ENCODE measurements at regions not wholly inside any gene's neighbourhood (a gene's known extent, or its start where the extent isn't known, plus 50 kb on each side); places are given as distances from the start of the nearest gene placed in this dataset.
A peak's percentile ranks its signal among the peaks of the same experiment; 100 is the strongest.

DNA sequence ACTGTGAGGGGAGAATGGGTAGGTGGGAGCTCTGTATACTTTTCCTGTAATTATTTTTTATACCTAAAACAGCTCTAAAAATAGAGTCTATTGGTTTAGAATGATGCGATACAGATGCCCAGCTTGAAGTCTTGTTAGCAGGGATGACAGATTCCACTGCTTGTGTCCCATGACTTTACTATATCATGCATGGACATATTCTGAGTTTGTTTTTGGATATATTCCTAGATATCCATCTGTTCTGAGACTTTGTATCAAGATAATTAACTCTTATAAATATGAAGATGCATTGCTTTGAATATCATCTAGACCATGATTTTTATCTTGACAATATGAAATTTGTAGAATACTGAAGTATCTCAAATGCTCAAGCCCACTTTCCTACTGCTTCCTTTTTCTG is 1058.1 kb downstream of the RAPGEF2 start:
- no peak overlapping the region for H3K4me3 ChIP-seq (ENCODE audit: low read length)
- no peak for DNase-seq (ENCODE audit: low read depth)
- TF ChIP-seq, protein P1, sequence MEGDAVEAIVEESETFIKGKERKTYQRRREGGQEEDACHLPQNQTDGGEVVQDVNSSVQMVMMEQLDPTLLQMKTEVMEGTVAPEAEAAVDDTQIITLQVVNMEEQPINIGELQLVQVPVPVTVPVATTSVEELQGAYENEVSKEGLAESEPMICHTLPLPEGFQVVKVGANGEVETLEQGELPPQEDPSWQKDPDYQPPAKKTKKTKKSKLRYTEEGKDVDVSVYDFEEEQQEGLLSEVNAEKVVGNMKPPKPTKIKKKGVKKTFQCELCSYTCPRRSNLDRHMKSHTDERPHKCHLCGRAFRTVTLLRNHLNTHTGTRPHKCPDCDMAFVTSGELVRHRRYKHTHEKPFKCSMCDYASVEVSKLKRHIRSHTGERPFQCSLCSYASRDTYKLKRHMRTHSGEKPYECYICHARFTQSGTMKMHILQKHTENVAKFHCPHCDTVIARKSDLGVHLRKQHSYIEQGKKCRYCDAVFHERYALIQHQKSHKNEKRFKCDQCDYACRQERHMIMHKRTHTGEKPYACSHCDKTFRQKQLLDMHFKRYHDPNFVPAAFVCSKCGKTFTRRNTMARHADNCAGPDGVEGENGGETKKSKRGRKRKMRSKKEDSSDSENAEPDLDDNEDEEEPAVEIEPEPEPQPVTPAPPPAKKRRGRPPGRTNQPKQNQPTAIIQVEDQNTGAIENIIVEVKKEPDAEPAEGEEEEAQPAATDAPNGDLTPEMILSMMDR (IDR thresholded peaks at IDR 0.05; ENCODE audit: insufficient read depth, low read depth, low read length, missing control alignments) = no peak

DNA sequence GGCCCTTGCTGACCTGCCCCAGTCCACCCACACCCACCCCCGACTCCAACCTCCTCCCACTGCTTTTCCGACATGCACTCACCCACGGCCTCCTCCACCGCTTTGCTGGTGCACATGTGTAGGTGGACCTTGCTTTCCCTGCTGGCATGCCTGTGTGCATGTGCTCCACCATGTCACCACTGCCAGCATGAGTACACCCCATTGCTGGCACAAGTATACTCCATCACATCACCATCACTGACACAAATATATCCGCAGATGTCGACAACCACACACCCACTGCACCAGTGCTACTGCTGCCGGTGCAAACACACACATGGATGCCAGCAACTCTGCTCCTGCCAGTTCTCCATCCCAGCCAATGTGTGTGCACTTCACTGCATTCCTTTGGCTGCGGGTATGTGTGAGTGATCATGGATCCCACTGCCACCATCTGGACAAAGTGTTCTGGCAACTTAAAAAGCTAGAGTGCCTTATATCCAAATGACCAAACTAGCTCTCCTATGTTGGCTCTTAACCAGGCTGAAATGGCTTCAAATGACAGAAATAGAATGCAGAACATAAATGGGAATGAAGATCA is 1072.3 kb downstream of the RAPGEF2 start:
- TF ChIP-seq, protein P1 (IDR thresholded peaks at IDR 0.05; ENCODE audit: insufficient read depth, low read depth, low read length, missing control alignments) = peak; percentile 30
- H3K4me3 ChIP-seq (ENCODE audit: low read length) = no peak overlapping the region
- DNase-seq (ENCODE audit: low read depth) = peak; percentile 42

DNA sequence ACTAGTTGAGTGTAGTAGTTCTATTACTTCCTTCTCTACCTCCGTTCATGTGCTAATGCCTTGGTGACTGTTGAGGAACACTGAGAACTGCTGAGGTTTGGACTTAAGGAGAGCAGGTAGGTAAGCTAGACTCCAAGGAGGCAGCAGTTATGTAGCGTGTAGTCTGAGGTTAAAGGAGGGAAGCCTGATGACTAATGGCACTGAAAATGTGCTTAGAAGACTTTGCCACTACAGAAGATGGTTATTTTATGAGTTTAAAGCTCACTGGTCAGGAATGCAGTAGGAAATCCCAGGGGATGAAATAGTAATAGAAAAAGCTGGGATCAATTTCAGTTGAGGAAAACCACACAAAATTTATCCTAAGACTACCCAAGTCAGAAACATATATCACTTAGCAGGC is 1077.3 kb downstream of the RAPGEF2 start:
- peak; percentile 57 for DNase-seq (ENCODE audit: low read depth)
- H3K4me3 ChIP-seq (ENCODE audit: low read length) = no peak overlapping the region
- TF ChIP-seq, protein P1 (IDR thresholded peaks at IDR 0.05; ENCODE audit: insufficient read depth, low read depth, low read length, missing control alignments) = no peak

DNA sequence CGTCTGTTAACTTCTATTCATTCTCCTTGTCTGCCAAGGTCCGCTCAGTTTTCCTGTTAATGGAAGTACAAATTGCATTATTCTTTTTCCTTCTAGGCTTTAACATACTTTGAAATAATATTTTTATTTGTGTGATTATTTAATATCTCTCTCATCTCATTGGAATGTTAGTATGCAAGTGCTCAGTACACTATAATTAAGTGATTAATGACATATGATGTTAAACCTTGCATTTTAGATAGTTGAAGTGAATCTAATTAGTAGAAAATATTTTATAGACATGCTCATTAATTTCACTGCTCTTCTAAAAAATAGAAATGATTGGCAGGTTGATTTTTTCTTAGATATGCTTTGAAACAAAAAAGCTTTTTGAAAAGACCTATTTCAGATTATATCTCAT is 1079.8 kb downstream of the RAPGEF2 start:
- TF ChIP-seq, protein P1 (IDR thresholded peaks at IDR 0.05; ENCODE audit: insufficient read depth, low read depth, low read length, missing control alignments) = no peak
- DNase-seq (ENCODE audit: low read depth) = no peak
- no peak overlapping the region for H3K4me3 ChIP-seq (ENCODE audit: low read length)

DNA sequence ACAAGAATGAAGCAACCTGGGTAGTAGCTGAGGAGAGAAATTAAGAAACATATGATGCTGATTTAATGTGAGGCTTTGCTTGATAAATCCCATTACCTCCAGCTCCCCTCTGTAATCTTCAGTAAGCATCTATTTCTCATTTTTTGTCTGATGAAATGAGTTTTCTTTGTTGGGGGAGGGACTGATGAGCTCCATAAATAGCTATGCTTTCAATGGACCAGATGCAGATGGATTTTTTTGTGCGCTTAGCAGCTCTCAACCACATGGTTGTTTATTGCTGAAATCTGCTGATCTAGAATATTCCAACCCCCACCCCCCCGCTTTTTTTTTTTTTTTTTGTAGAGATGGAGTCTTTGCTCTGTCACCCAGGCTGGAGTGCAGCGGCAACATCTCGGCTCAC is 1082.0 kb downstream of the RAPGEF2 start:
- DNase-seq (ENCODE audit: low read depth) = no peak

DNA sequence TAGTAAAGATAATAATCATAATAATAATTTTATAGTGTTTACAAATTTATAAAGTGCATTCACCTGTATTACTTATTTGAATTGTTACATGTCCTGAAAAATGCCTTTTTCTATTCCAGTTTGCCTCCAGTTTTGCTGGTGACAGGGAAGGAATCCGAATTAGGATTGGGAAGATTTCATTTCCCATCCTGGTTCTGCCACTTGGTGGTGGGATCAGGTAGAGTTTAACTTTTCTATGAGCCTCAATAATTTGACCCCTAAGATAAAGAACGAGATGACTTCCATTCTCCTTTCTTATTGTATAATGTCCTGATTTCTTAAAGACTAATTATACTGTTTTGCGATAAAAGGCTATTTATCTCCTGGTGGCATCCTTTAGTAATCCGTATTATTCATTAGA is 1090.9 kb downstream of the RAPGEF2 start:
- no peak for DNase-seq (ENCODE audit: low read depth)
- TF ChIP-seq, protein P1 (IDR thresholded peaks at IDR 0.05; ENCODE audit: insufficient read depth, low read depth, low read length, missing control alignments) = no peak
- no peak overlapping the region for H3K4me3 ChIP-seq (ENCODE audit: low read length)

More for the DNA sequence above, 1082.0 kb downstream of the RAPGEF2 start:
- TF ChIP-seq, protein P1 (IDR thresholded peaks at IDR 0.05; ENCODE audit: insufficient read depth, low read depth, low read length, missing control alignments) = no peak
- H3K4me3 ChIP-seq (ENCODE audit: low read length) = no peak overlapping the region

DNA sequence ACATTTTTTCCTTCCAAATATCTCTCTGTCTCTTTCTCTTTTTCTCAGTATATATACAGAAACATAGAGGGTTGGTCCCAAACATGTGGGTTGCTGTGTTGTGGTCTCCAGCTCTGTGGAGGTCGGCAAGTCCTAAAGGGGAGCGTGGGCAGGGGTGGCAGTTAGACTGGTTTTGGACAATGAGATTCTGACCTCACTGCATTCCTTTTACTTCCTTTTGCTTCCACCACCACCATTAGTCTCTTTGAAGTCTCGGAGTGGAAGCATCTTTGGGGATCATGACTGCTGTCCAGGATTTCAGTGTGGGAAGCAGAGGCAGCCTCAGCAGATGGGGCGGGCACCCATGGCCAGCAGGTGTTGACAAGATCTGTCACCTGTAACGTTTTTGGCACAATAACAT is 1091.8 kb downstream of the RAPGEF2 start:
- DNase-seq (ENCODE audit: low read depth) = no peak
- TF ChIP-seq, protein P1 (IDR thresholded peaks at IDR 0.05; ENCODE audit: insufficient read depth, low read depth, low read length, missing control alignments) = no peak
- no peak overlapping the region for H3K4me3 ChIP-seq (ENCODE audit: low read length)
